IMR-90 (cell line): ENCODE measurements at regions not wholly inside any gene's neighbourhood (a gene's known extent, or its start where the extent isn't known, plus 50 kb on each side); places are given as distances from the start of the nearest gene placed in this dataset.

ENCODE experiments used
- ATAC-seq: fragments of 200-7000 bp; cut with Tn5 transposase; 2 replicates; pipeline ENCODE4 v1.9.1; 2020; ENCODE audit warnings: low read depth, mild to moderate bottlenecking, moderate library complexity
- BruUV-seq: library from RNA; stranded (reverse); fragments of 400-500 nt; replicated peaks from 2 replicates; lab custom pipeline; 2021; lab: Mats Ljungman, UMichigan
- CTCF ChIA-PET: fragments of 300-600 bp; formaldehyde crosslinking; extraction: SDS; loops from one replicate; lab custom pipeline; 2021; ENCODE audit warnings: antibody characterized with exemption; lab: Yijun Ruan, JAX
- POLR2A ChIA-PET: fragments of 300-600 bp; sonication (Branson Sonifier 250); formaldehyde crosslinking; loops from one replicate; lab custom pipeline; 2022; ENCODE audit warnings: antibody characterized with exemption; ENCODE audit not compliant: unreplicated experiment; lab: Charles Lee
- DNase-seq: peaks from one replicate; pipeline ENCODE4 v3.0.0; 2013
- H2AFZ ChIP-seq: replicated peaks from 2 replicates; pipeline ENCODE3; 2013; ENCODE audit warnings: low read length, mild to moderate bottlenecking; ENCODE audit not compliant: poor library complexity
- H2AK5ac ChIP-seq: 2 replicates; pipeline ENCODE4 v1.6.1; 2013; ENCODE audit warnings: low read depth, low read length, inconsistent platforms
- H2AK9ac ChIP-seq: replicated peaks from 2 replicates; pipeline ENCODE3; 2013; ENCODE audit warnings: mild to moderate bottlenecking, low read depth, low read length, moderate library complexity; ENCODE audit not compliant: poor library complexity
- H2BK120ac ChIP-seq: 2 replicates; pipeline ENCODE4 v1.6.1; 2013; ENCODE audit warnings: low read depth, low read length, inconsistent platforms
- H2BK15ac ChIP-seq: 3 replicates; pipeline ENCODE4 v1.6.1; 2013; ENCODE audit warnings: low read depth, low read length, inconsistent platforms
- H2BK20ac ChIP-seq: 2 replicates; pipeline ENCODE4 v1.6.1; 2013; ENCODE audit warnings: low read depth, mild to moderate bottlenecking, inconsistent platforms, low read length, moderate library complexity
- H2BK5ac ChIP-seq: 2 replicates; pipeline ENCODE4 v1.6.1; 2013; ENCODE audit warnings: mild to moderate bottlenecking, low read depth, low read length, inconsistent platforms; ENCODE audit not compliant: poor library complexity, severe bottlenecking
- H3K14ac ChIP-seq: replicated peaks from 2 replicates; pipeline ENCODE4 v1.6.1; 2013; ENCODE audit warnings: low read depth, low read length, inconsistent platforms
- H3K18ac ChIP-seq: 2 replicates; pipeline ENCODE4 v1.6.1; 2013; ENCODE audit warnings: low read depth, low read length, control low read depth
- H3K23ac ChIP-seq: 2 replicates; pipeline ENCODE4 v1.6.1; 2013; ENCODE audit warnings: low read depth, low read length, inconsistent platforms
- H3K27ac ChIP-seq: 2 replicates; pipeline ENCODE4 v1.5.1; 2013; ENCODE audit warnings: mild to moderate bottlenecking, control low read depth, low read length; ENCODE audit not compliant: insufficient read depth
- H3K27me3 ChIP-seq: 2 replicates; pipeline ENCODE4 v1.6.1; 2013; ENCODE audit warnings: low read length; ENCODE audit not compliant: control insufficient read depth, insufficient read depth
- H3K36me3 ChIP-seq: 2 replicates; pipeline ENCODE4 v1.6.1; 2013; ENCODE audit warnings: low read length, mixed read lengths; ENCODE audit not compliant: control insufficient read depth, insufficient read depth
- H3K4ac ChIP-seq: 2 replicates; pipeline ENCODE4 v1.6.1; 2013; ENCODE audit warnings: low read depth, low read length, inconsistent platforms
- H3K4me1 ChIP-seq: 2 replicates; pipeline ENCODE4 v1.6.1; 2013; ENCODE audit warnings: low read length, mixed read lengths; ENCODE audit not compliant: control insufficient read depth, insufficient read depth
- H3K4me2 ChIP-seq: 2 replicates; pipeline ENCODE4 v1.6.1; 2013; ENCODE audit warnings: low read depth, mild to moderate bottlenecking, control low read depth, low read length, moderate library complexity
- H3K4me3 ChIP-seq: 2 replicates; pipeline ENCODE4 v1.5.1; 2013; ENCODE audit warnings: low read depth, mild to moderate bottlenecking, control low read depth, low read length, moderate library complexity; ENCODE audit not compliant: insufficient read depth
- H3K56ac ChIP-seq: 2 replicates; pipeline ENCODE4 v1.6.1; 2013; ENCODE audit warnings: low read length, inconsistent platforms; ENCODE audit not compliant: insufficient read depth; ENCODE audit errors: extremely low read depth
- H3K79me1 ChIP-seq, 2 experiments: 2 replicates each; pipeline ENCODE4 v1.6.1; 2013; ENCODE audit warnings: low read length in 2 of 2, inconsistent platforms in 1 of 2, low read depth in 1 of 2
- H3K9ac ChIP-seq: 2 replicates; pipeline ENCODE4 v1.6.1; 2013; ENCODE audit warnings: low read depth, low read length, control low read depth
- H3K9me1 ChIP-seq: 2 replicates; pipeline ENCODE4 v1.6.1; 2013; ENCODE audit warnings: low read length, inconsistent platforms; ENCODE audit not compliant: insufficient read depth
- H3K9me3 ChIP-seq: 2 replicates; pipeline ENCODE4 v1.6.1; 2013; ENCODE audit warnings: low read length; ENCODE audit not compliant: control insufficient read depth, insufficient read depth
- H4K20me1 ChIP-seq: 2 replicates; pipeline ENCODE4 v1.6.1; 2013; ENCODE audit warnings: low read length, inconsistent platforms; ENCODE audit not compliant: insufficient read depth
- H4K5ac ChIP-seq: 2 replicates; pipeline ENCODE4 v1.6.1; 2013; ENCODE audit warnings: mild to moderate bottlenecking, low read depth, low read length, control low read depth
- H4K8ac ChIP-seq, 2 experiments: 2 replicates each; pipeline ENCODE4 v1.6.1; 2013; ENCODE audit warnings: low read depth in 2 of 2, low read length in 2 of 2, control low read depth in 1 of 2, inconsistent platforms in 1 of 2
- H4K91ac ChIP-seq: 2 replicates; pipeline ENCODE4 v1.6.1; 2013; ENCODE audit warnings: low read depth, low read length, inconsistent platforms; ENCODE audit not compliant: insufficient read depth
- BHLHE40 ChIP-seq: fragments of 150-350 bp; IDR thresholded peaks from 2 replicates; pipeline ENCODE4 v1.6.1; 2016; ENCODE audit warnings: mild to moderate bottlenecking, low read depth, low read length
- FOS ChIP-seq: fragments of 150-350 bp; IDR thresholded peaks from 2 replicates; pipeline ENCODE4 v1.6.1; 2016; ENCODE audit warnings: low read depth, low read length
- MAFK ChIP-seq: IDR thresholded peaks from 2 replicates; pipeline ENCODE4 v1.6.1; 2012; ENCODE audit warnings: low read depth, low read length, improper control_type of control experiment
- NFE2L2 ChIP-seq: fragments of 150-350 bp; IDR thresholded peaks from 2 replicates; pipeline ENCODE4 v1.6.1; 2016; ENCODE audit warnings: low read depth, mild to moderate bottlenecking, low read length
- RAD21 ChIP-seq: IDR thresholded peaks from 2 replicates; pipeline ENCODE4 v1.6.1; 2012; ENCODE audit warnings: low read length, improper control_type of control experiment
- RCOR1 ChIP-seq: IDR thresholded peaks from 2 replicates; pipeline ENCODE4 v1.6.1; 2012; ENCODE audit warnings: mild to moderate bottlenecking, low read length, improper control_type of control experiment; ENCODE audit not compliant: insufficient replicate concordance
- WGBS, 2 experiments: methylation state at CpG; one replicate each; pipeline versions ENCODE4 v1.1.5 to v1.1.7; 2013; ENCODE audit warnings: missing lambda C conversion rate in 2 of 2; ENCODE audit not compliant: insufficient read length in 1 of 2; ENCODE audit errors: extremely low coverage in 2 of 2; 5-methylcytosine and 5-hydroxymethylcytosine counted together
- dilution Hi-C: fragments of 300-500 bp; cut with HindIII; formaldehyde crosslinking; loops from one replicate; pipeline ENCODE4 v1.14.3; 2018; ENCODE audit warnings: low sequenced_read_pairs; ENCODE audit not compliant: unreplicated experiment
- in situ Hi-C: fragments of 300-500 bp; cut with MboI; formaldehyde crosslinking; loops from 3 replicates; pipeline ENCODE4 v1.14.3; 2019; ENCODE audit warnings: low sequenced_read_pairs, inconsistent platforms, mixed read lengths
- intact Hi-C: fragments of 100-400 bp; cut with micrococcal nuclease; formaldehyde crosslinking; loops from 2 replicates; pipeline ENCODE4 v1.10.0; 2022

- no peak overlapping the region for H2BK20ac ChIP-seq
- no peak overlapping the region for H3K4me3 ChIP-seq
- no peak overlapping the region for H4K8ac ChIP-seq
- ATAC-seq (no peak), DNase-seq (no peak)
- H3K9ac ChIP-seq = no peak overlapping the region
- H3K9me1 ChIP-seq = no peaks in the 10 kb centered on the region
- ChIA-PET POLR2A (no interaction called here), CTCF (no interaction called here)
- H3K4me2 ChIP-seq = no peak overlapping the region
- TF ChIP-seq RCOR1 (no peak), BHLHE40 (no peak), MAFK (no peak), FOS (no peak), RAD21 (no peak), NFE2L2 (no peak)
- H3K23ac ChIP-seq = no peak overlapping the region
- no peak overlapping the region for H3K14ac ChIP-seq
- no TSS peak for BruUV-seq
- intact Hi-C loops = no loop called here
- H2AFZ ChIP-seq = no peak overlapping the region
- no peak overlapping the region for H2BK5ac ChIP-seq
- no peaks in the 10 kb centered on the region for H3K9me3 ChIP-seq
- no peaks in the 10 kb centered on the region for H3K4me1 ChIP-seq
- no peak overlapping the region for H3K4ac ChIP-seq
- no peaks in the 10 kb centered on the region for H4K20me1 ChIP-seq
- no peak overlapping the region for H4K5ac ChIP-seq
- H2AK9ac ChIP-seq = no peak overlapping the region
- H3K27ac ChIP-seq = no peak overlapping the region
- no peaks in the 10 kb centered on the region; the same call in 1 of the 2 replicates for H3K27me3 ChIP-seq
- no peak overlapping the region for H2BK120ac ChIP-seq
- in situ Hi-C loops = no loop called here
- dilution Hi-C loops = no loop called here
- no CpG with 5 or more reads among the region's 2 CpGs for WGBS, 2 experiments
- H3K18ac ChIP-seq = no peak overlapping the region
- no peak overlapping the region for H3K56ac ChIP-seq
- H4K91ac ChIP-seq = no peak overlapping the region
- no peaks in the 10 kb centered on the region for H3K79me1 ChIP-seq
- H3K36me3 ChIP-seq = no peaks in the 10 kb centered on the region
- no peak overlapping the region for H2AK5ac ChIP-seq
- no peak overlapping the region for H2BK15ac ChIP-seq
Observed at GRCh38 chr6:84525907-84526306, 238.5 kb downstream of the TBX18 start.
